WTC11 (cell line): ENCODE measurements at regions not wholly inside any gene's neighbourhood (a gene's known extent, or its start where the extent isn't known, plus 50 kb on each side); places are given as distances from the start of the nearest gene placed in this dataset.
"Not testable (repeated sequence)": the region's sequence is repeated elsewhere in the genome, so short reads cannot be mapped to it uniquely, and the experiment has no call there.

Experiments
- ATF1 ChIP-seq: sonication (generic); formaldehyde crosslinking; IDR thresholded peaks from 2 replicates; pipeline ENCODE4 v1.8.1; 2023; ENCODE audit warnings: mild to moderate bottlenecking, moderate library complexity, missing genetic modification reagents
- CBFB ChIP-seq: sonication (generic); formaldehyde crosslinking; IDR thresholded peaks from 2 replicates; pipeline ENCODE4 v1.8.1; 2022; ENCODE audit warnings: mild to moderate bottlenecking, low read depth, missing genetic modification reagents
- CREB1 ChIP-seq: sonication (generic); formaldehyde crosslinking; IDR thresholded peaks from 2 replicates; pipeline ENCODE4 v1.8.0; 2023; ENCODE audit warnings: mild to moderate bottlenecking, missing genetic modification reagents
- FOXP1 ChIP-seq: sonication (generic); formaldehyde crosslinking; IDR thresholded peaks from 2 replicates; pipeline ENCODE4 v1.8.0; 2022; ENCODE audit warnings: missing genetic modification reagents, mild to moderate bottlenecking, moderate library complexity, borderline replicate concordance
- SP1 ChIP-seq: sonication (generic); formaldehyde crosslinking; conservative IDR thresholded peaks from 2 replicates; pipeline ENCODE4 v1.8.1; 2022; ENCODE audit warnings: missing genetic modification reagents
- TP53 ChIP-seq: sonication (generic); formaldehyde crosslinking; IDR thresholded peaks from 2 replicates; pipeline ENCODE4 v1.8.1; 2023; ENCODE audit warnings: mild to moderate bottlenecking, missing genetic modification reagents
- ZNF416 ChIP-seq: fragments of 250-450 bp; sonication (Bioruptor Pico); IDR thresholded peaks from 2 replicates; pipeline ENCODE4 v1.9.0; 2021; ENCODE audit warnings: mild to moderate bottlenecking, inconsistent platforms
- TF ChIP-seq, protein P1 (sequence below): fragments of 200-600 bp; IDR thresholded peaks from 2 replicates; pipeline ENCODE4 v1.8.0; 2022; ENCODE audit warnings: antibody characterized with exemption
- TF ChIP-seq, protein P2 (sequence below): sonication (generic); formaldehyde crosslinking; IDR thresholded peaks from 2 replicates; pipeline ENCODE4 v1.8.0; 2022; ENCODE audit warnings: mild to moderate bottlenecking, missing genetic modification reagents
- TF ChIP-seq, protein P3 (sequence below): sonication (generic); formaldehyde crosslinking; IDR thresholded peaks from 2 replicates; pipeline ENCODE4 v1.8.1; 2022; ENCODE audit warnings: low read depth, missing genetic modification reagents, borderline replicate concordance
- TF ChIP-seq, protein P4 (sequence below): fragments of 250-450 bp; sonication (Bioruptor Pico); IDR thresholded peaks from 2 replicates; pipeline ENCODE4 v2.1.2; 2022; ENCODE audit warnings: mild to moderate bottlenecking, moderate library complexity
- TF ChIP-seq, protein P5 (sequence below): sonication (generic); formaldehyde crosslinking; IDR thresholded peaks from 2 replicates; pipeline ENCODE4 v1.8.1; 2023; ENCODE audit warnings: mild to moderate bottlenecking, missing genetic modification reagents, moderate library complexity

DNA sequence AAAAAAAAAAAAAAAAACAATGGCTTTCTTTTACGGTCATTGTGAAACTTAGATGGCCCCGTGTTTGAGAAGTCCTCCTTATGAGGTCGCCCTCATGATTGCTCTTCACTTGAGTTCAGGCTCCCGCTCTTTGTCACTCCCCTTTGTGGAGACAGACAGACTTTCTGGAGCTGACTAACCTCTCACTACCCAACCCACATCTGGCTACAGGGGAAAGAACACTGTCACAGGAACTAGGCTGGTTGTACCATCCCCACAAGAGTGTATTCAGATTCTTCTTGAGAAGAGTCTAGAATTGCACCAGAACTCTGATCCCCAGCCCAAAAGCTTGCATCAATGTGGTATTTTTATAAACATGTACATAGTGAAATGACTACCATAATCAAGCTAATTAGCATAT is 160.4 kb upstream of the ZNF658 start:
- TF ChIP-seq, protein P1, sequence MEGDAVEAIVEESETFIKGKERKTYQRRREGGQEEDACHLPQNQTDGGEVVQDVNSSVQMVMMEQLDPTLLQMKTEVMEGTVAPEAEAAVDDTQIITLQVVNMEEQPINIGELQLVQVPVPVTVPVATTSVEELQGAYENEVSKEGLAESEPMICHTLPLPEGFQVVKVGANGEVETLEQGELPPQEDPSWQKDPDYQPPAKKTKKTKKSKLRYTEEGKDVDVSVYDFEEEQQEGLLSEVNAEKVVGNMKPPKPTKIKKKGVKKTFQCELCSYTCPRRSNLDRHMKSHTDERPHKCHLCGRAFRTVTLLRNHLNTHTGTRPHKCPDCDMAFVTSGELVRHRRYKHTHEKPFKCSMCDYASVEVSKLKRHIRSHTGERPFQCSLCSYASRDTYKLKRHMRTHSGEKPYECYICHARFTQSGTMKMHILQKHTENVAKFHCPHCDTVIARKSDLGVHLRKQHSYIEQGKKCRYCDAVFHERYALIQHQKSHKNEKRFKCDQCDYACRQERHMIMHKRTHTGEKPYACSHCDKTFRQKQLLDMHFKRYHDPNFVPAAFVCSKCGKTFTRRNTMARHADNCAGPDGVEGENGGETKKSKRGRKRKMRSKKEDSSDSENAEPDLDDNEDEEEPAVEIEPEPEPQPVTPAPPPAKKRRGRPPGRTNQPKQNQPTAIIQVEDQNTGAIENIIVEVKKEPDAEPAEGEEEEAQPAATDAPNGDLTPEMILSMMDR = not testable (repeated sequence)
- TF ChIP-seq, protein P2, sequence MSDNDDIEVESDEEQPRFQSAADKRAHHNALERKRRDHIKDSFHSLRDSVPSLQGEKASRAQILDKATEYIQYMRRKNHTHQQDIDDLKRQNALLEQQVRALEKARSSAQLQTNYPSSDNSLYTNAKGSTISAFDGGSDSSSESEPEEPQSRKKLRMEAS = not testable (repeated sequence)
- TF ChIP-seq, protein P3, sequence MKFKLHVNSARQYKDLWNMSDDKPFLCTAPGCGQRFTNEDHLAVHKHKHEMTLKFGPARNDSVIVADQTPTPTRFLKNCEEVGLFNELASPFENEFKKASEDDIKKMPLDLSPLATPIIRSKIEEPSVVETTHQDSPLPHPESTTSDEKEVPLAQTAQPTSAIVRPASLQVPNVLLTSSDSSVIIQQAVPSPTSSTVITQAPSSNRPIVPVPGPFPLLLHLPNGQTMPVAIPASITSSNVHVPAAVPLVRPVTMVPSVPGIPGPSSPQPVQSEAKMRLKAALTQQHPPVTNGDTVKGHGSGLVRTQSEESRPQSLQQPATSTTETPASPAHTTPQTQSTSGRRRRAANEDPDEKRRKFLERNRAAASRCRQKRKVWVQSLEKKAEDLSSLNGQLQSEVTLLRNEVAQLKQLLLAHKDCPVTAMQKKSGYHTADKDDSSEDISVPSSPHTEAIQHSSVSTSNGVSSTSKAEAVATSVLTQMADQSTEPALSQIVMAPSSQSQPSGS (CRISPR knock-in tag) = not testable (repeated sequence)
- TF ChIP-seq FOXP1, SP1, CBFB, TP53, ATF1, CREB1, ZNF416 (CRISPR knock-in tag): not testable (repeated sequence)
- TF ChIP-seq, protein P4, sequence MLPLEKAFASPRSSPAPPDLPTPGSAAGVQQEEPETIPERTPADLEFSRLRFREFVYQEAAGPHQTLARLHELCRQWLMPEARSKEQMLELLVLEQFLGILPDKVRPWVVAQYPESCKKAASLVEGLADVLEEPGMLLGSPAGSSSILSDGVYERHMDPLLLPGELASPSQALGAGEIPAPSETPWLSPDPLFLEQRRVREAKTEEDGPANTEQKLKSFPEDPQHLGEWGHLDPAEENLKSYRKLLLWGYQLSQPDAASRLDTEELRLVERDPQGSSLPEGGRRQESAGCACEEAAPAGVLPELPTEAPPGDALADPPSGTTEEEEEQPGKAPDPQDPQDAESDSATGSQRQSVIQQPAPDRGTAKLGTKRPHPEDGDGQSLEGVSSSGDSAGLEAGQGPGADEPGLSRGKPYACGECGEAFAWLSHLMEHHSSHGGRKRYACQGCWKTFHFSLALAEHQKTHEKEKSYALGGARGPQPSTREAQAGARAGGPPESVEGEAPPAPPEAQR (CRISPR knock-in tag) = not testable (repeated sequence)
- TF ChIP-seq, protein P5, sequence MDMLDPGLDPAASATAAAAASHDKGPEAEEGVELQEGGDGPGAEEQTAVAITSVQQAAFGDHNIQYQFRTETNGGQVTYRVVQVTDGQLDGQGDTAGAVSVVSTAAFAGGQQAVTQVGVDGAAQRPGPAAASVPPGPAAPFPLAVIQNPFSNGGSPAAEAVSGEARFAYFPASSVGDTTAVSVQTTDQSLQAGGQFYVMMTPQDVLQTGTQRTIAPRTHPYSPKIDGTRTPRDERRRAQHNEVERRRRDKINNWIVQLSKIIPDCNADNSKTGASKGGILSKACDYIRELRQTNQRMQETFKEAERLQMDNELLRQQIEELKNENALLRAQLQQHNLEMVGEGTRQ (CRISPR knock-in tag) = not testable (repeated sequence)
